ENCODE measurements at regions not wholly inside any gene's neighbourhood (a gene's known extent, or its start where the extent isn't known, plus 50 kb on each side); places are given as distances from the start of the nearest gene placed in this dataset.

GRCh38 chr12:27899151-27899661, 73.3 kb downstream of the PTHLH start (continued):
- peak; percentile 80 for TF ChIP-seq FOXP4 (CRISPR knock-in tag; IDR thresholded peaks at IDR 0.05)
- no peak for TF ChIP-seq WIZ (CRISPR knock-in tag; IDR thresholded peaks at IDR 0.05)
- no peak for TF ChIP-seq NFKBIZ (CRISPR knock-in tag; IDR thresholded peaks at IDR 0.05)
- no peak for TF ChIP-seq JARID2 (CRISPR knock-in tag; IDR thresholded peaks at IDR 0.05; ENCODE audit: insufficient replicate concordance)
- TF ChIP-seq ZBTB8A (CRISPR knock-in tag; IDR thresholded peaks at IDR 0.05; ENCODE audit: borderline replicate concordance, low read depth): no peak
- no peak for TF ChIP-seq SMAD1 (CRISPR knock-in tag; IDR thresholded peaks at IDR 0.05; ENCODE audit: borderline replicate concordance, low read depth)
- peak; percentile 25; the same call in 1 of the 2 replicates for TF ChIP-seq ZSCAN9 (CRISPR knock-in tag; IDR thresholded peaks at IDR 0.05; ENCODE audit: borderline replicate concordance)
- no peak for TF ChIP-seq TRAFD1 (CRISPR knock-in tag; IDR thresholded peaks at IDR 0.05; ENCODE audit: borderline replicate concordance)
- TF ChIP-seq ZNF431 (CRISPR knock-in tag; IDR thresholded peaks at IDR 0.05; ENCODE audit: borderline replicate concordance, low read depth): no peak
- no peak for TF ChIP-seq TOPORS (CRISPR knock-in tag; IDR thresholded peaks at IDR 0.05)
- no peak for TF ChIP-seq SNAPC4 (CRISPR knock-in tag; IDR thresholded peaks at IDR 0.05)
- no peak for TF ChIP-seq TAF1 (CRISPR knock-in tag; IDR thresholded peaks at IDR 0.05)
- no peak for TF ChIP-seq ZNF691 (CRISPR knock-in tag; IDR thresholded peaks at IDR 0.05; ENCODE audit: borderline replicate concordance, low read depth)
- peak; percentile 45; the same call in 1 of the 2 replicates for TF ChIP-seq HMG20A (CRISPR knock-in tag; IDR thresholded peaks at IDR 0.05; ENCODE audit: borderline replicate concordance)
- TF ChIP-seq HIC2 (CRISPR knock-in tag; IDR thresholded peaks at IDR 0.05; ENCODE audit: low read depth): no peak
- TF ChIP-seq HOXA7 (CRISPR knock-in tag; IDR thresholded peaks at IDR 0.05): no peak
- no peak for TF ChIP-seq JDP2 (CRISPR knock-in tag; IDR thresholded peaks at IDR 0.05; ENCODE audit: borderline replicate concordance)

All from HepG2 (cell line).